Lower lobe of right lung (tissue), 2 donors: ENCODE measurements at regions not wholly inside any gene's neighbourhood (a gene's known extent, or its start where the extent isn't known, plus 50 kb on each side); places are given as distances from the start of the nearest gene placed in this dataset.

Source experiments
- ATAC-seq, 2 donors: fragments of 200-7000 bp; cut with Tn5 transposase; one replicate each; pipeline ENCODE4 v1.9.1; 2020 to 2022; ENCODE audit warnings: mild to moderate bottlenecking in 2 of 2, moderate library complexity in 2 of 2
- DNase-seq: peaks from one replicate; pipeline ENCODE4 v3.0.0-alpha.2; 2020
- H3K27ac ChIP-seq: fragments of 200-600 bp; one replicate; pipeline ENCODE4 v1.8.0; 2022
- H3K27me3 ChIP-seq: fragments of 200-600 bp; one replicate; pipeline ENCODE4 v1.8.0; 2022; ENCODE audit warnings: low read depth
- H3K36me3 ChIP-seq: fragments of 200-600 bp; one replicate; pipeline ENCODE4 v1.8.0; 2022; ENCODE audit warnings: mild to moderate bottlenecking
- H3K4me1 ChIP-seq: fragments of 200-600 bp; one replicate; pipeline ENCODE4 v1.8.0; 2022
- H3K4me3 ChIP-seq: fragments of 200-600 bp; one replicate; pipeline ENCODE4 v1.8.0; 2022; ENCODE audit warnings: mild to moderate bottlenecking
- H3K9me3 ChIP-seq: fragments of 200-600 bp; one replicate; pipeline ENCODE4 v1.8.0; 2022
- CTCF ChIP-seq: fragments of 200-600 bp; IDR thresholded peaks from one replicate; pipeline ENCODE4 v1.8.0; 2022; ENCODE audit warnings: antibody characterized with exemption, mild to moderate bottlenecking
- intact Hi-C: fragments of 100-400 bp; cut with DNase I; formaldehyde crosslinking; loops from one replicate; pipeline ENCODE4 v1.11.0; 2022
- donor health status: DM: no; HTN: yes; CAD: no; lungs with severe emphysema.

GRCh38 chr2:198232281-198232680 is 427.9 kb downstream of the PLCL1 start:
- DNase-seq (no peak), ATAC-seq (no peak)
- H3K36me3 ChIP-seq = no peaks in the 10 kb centered on the region
- no peaks in the 10 kb centered on the region for H3K27me3 ChIP-seq
- no peak overlapping the region for H3K4me3 ChIP-seq
- H3K27ac ChIP-seq = no peak overlapping the region
- intact Hi-C loops = no loop called here
- no peaks in the 10 kb centered on the region for H3K9me3 ChIP-seq
- no peak for TF ChIP-seq CTCF
- no peaks in the 10 kb centered on the region for H3K4me1 ChIP-seq

- H3K9me3 ChIP-seq = no peaks in the 10 kb centered on the region
- H3K27me3 ChIP-seq = no peaks in the 10 kb centered on the region
- ATAC-seq = no peak
- no peak overlapping the region for H3K27ac ChIP-seq
- H3K36me3 ChIP-seq = no peaks in the 10 kb centered on the region
- no peaks in the 10 kb centered on the region for H3K4me1 ChIP-seq
- intact Hi-C loops = no loop called here
- DNase-seq = no peak
- no peak for TF ChIP-seq CTCF
- no peak overlapping the region for H3K4me3 ChIP-seq
These were observed 427.2 kb downstream of the PLCL1 start for GRCh38 chr2:198231562-198231961.

- no peaks in the 10 kb centered on the region for H3K9me3 ChIP-seq
- no peak for TF ChIP-seq CTCF
- H3K4me1 ChIP-seq = no peaks in the 10 kb centered on the region
- ATAC-seq (no peak), DNase-seq (no peak)
- no peaks in the 10 kb centered on the region for H3K27me3 ChIP-seq
- intact Hi-C loops = no loop called here
- no peaks in the 10 kb centered on the region for H3K36me3 ChIP-seq
- no peak overlapping the region for H3K27ac ChIP-seq
- H3K4me3 ChIP-seq = no peak overlapping the region
These were observed 416.6 kb downstream of the PLCL1 start for GRCh38 chr2:198220763-198221610.

- intact Hi-C loops = no loop called here
- no peaks in the 10 kb centered on the region for H3K27me3 ChIP-seq
These were observed 414.9 kb downstream of the PLCL1 start for GRCh38 chr2:198219292-198219691.

DNA sequence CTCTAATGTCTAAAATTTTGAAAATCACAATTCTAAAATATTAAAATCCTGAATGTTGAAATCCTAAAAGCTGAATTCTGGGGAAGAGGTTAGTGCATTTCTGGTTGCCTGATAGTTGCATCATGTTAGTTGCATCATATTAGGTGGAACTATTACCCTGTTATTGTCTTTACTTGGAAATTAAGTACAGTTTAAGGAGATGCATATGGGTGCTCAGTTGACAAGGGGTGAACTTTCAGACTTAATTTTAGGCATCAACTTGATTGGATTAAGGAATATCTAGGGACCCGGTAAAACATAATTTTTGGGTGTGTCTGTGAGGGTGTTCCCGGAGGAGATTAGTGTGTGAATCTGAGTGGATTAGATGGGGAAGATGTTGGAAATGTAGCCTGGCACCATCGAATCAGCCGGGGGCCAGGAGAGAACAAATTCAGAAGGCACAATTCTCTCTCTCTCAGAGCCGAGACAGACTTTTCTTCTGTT is 409.8 kb downstream of the PLCL1 start:
- no peaks in the 10 kb centered on the region for H3K4me1 ChIP-seq
- intact Hi-C loops = no loop called here
- H3K9me3 ChIP-seq = no peaks in the 10 kb centered on the region
- ATAC-seq = no peak
- no peak for TF ChIP-seq CTCF
- DNase-seq = no peak
- H3K27ac ChIP-seq = no peak overlapping the region
- H3K27me3 ChIP-seq = no peaks in the 10 kb centered on the region
- no peaks in the 10 kb centered on the region for H3K36me3 ChIP-seq
- H3K4me3 ChIP-seq = no peak overlapping the region

More at GRCh38 chr2:198219292-198219691, 414.9 kb downstream of the PLCL1 start:
- DNase-seq (no peak), ATAC-seq (no peak)
- no peak overlapping the region for H3K27ac ChIP-seq
- H3K4me1 ChIP-seq = no peaks in the 10 kb centered on the region
- no peaks in the 10 kb centered on the region for H3K36me3 ChIP-seq
- H3K4me3 ChIP-seq = no peak overlapping the region
- H3K9me3 ChIP-seq = no peaks in the 10 kb centered on the region
- no peak for TF ChIP-seq CTCF
